Liver (tissue), 8 donors: ENCODE measurements at regions not wholly inside any gene's neighbourhood (a gene's known extent, or its start where the extent isn't known, plus 50 kb on each side); places are given as distances from the start of the nearest gene placed in this dataset.

Experiments
- DNase-seq: peaks from one replicate; pipeline ENCODE4 v3.0.0-alpha.2; 2017; ENCODE audit warnings: low spot score
- H3K27ac ChIP-seq, 2 donors: one replicate each; pipeline ENCODE4 v1.7.0; 2013; ENCODE audit warnings: inconsistent platforms in 2 of 2, low read length in 2 of 2, control low read depth in 1 of 2, low read depth in 1 of 2, mild to moderate bottlenecking in 1 of 2
- H3K27me3 ChIP-seq, 4 donors: one replicate each; pipeline versions ENCODE4 v1.6.1 to v1.7.0; 2013; ENCODE audit warnings: low read length in 3 of 4, inconsistent platforms in 1 of 4, mild to moderate bottlenecking in 1 of 4, moderate library complexity in 1 of 4; ENCODE audit not compliant: control insufficient read depth in 4 of 4, insufficient read depth in 4 of 4
- H3K36me3 ChIP-seq, 4 donors: one replicate each; pipeline versions ENCODE4 v1.6.1 to v1.7.0; 2013; ENCODE audit warnings: low read length in 3 of 4, mild to moderate bottlenecking in 3 of 4, low read depth in 1 of 4, moderate library complexity in 1 of 4; ENCODE audit not compliant: control insufficient read depth in 4 of 4, insufficient read depth in 3 of 4
- H3K4me1 ChIP-seq, 4 donors: one replicate each; pipeline versions ENCODE4 v1.6.1 to v1.7.0; 2013; ENCODE audit warnings: low read length in 3 of 4, mild to moderate bottlenecking in 3 of 4, moderate library complexity in 1 of 4; ENCODE audit not compliant: control insufficient read depth in 4 of 4, insufficient read depth in 4 of 4
- H3K4me3 ChIP-seq, 3 donors: one replicate each; pipeline versions ENCODE4 v1.6.1 to v1.7.0; 2013; ENCODE audit warnings: low read length in 3 of 3, control low read depth in 1 of 3, low read depth in 1 of 3, mild to moderate bottlenecking in 1 of 3
- H3K9ac ChIP-seq, 2 donors: one replicate each; pipeline ENCODE4 v1.7.0; 2013; ENCODE audit warnings: low read length in 2 of 2, mild to moderate bottlenecking in 2 of 2, moderate library complexity in 2 of 2, control low read depth in 1 of 2, low read depth in 1 of 2
- H3K9me3 ChIP-seq, 4 donors: one replicate each; pipeline versions ENCODE4 v1.6.1 to v1.7.0; 2013; ENCODE audit warnings: low read length in 3 of 4; ENCODE audit not compliant: control insufficient read depth in 4 of 4
- EGR1 ChIP-seq, 2 donors: IDR thresholded peaks; 2 replicates each; pipeline ENCODE4 v1.6.1; 2016 to 2018; ENCODE audit warnings: antibody characterized with exemption in 2 of 2, low read depth in 2 of 2
- FOXA1 ChIP-seq: IDR thresholded peaks from 2 replicates; pipeline ENCODE4 v1.6.1; 2016; ENCODE audit warnings: antibody characterized with exemption
- FOXA2 ChIP-seq: IDR thresholded peaks from 2 replicates; pipeline ENCODE4 v1.6.1; 2016; ENCODE audit warnings: antibody characterized with exemption
- GABPA ChIP-seq, 2 donors: IDR thresholded peaks in 1 of 2; conservative IDR thresholded peaks in 1 of 2; 2 replicates each; pipeline ENCODE4 v1.6.1; 2016; ENCODE audit warnings: antibody characterized with exemption in 2 of 2, mild to moderate bottlenecking in 1 of 2, moderate library complexity in 1 of 2
- HNF4A ChIP-seq, 2 donors: conservative IDR thresholded peaks; 2 replicates each; pipeline ENCODE4 v1.6.1; 2016; ENCODE audit warnings: antibody characterized with exemption in 2 of 2, mild to moderate bottlenecking in 2 of 2
- HNF4G ChIP-seq: IDR thresholded peaks from 2 replicates; pipeline ENCODE4 v1.6.1; 2016; ENCODE audit warnings: antibody characterized with exemption
- JUND ChIP-seq, 2 donors: IDR thresholded peaks; 2 replicates each; pipeline ENCODE4 v1.6.1; 2016; ENCODE audit warnings: antibody characterized with exemption in 2 of 2
- NR2F2 ChIP-seq: IDR thresholded peaks from 2 replicates; pipeline ENCODE4 v1.6.1; 2016; ENCODE audit warnings: antibody characterized with exemption
- RAD21 ChIP-seq, 2 donors: IDR thresholded peaks; 2 replicates each; pipeline ENCODE4 v1.6.1; 2016; ENCODE audit warnings: antibody characterized with exemption in 2 of 2, mild to moderate bottlenecking in 2 of 2
- RXRA ChIP-seq, 2 donors: IDR thresholded peaks; 2 replicates each; pipeline ENCODE4 v1.6.1; 2017 to 2018; ENCODE audit warnings: antibody characterized with exemption in 2 of 2, mild to moderate bottlenecking in 1 of 2
- SP1 ChIP-seq: IDR thresholded peaks from 2 replicates; pipeline ENCODE4 v1.6.1; 2018; ENCODE audit warnings: antibody characterized with exemption, mild to moderate bottlenecking
- TAF1 ChIP-seq: conservative IDR thresholded peaks from 2 replicates; pipeline ENCODE4 v1.6.1; 2016; ENCODE audit warnings: antibody characterized with exemption, mild to moderate bottlenecking
- YY1 ChIP-seq: IDR thresholded peaks from 2 replicates; pipeline ENCODE4 v1.6.1; 2016; ENCODE audit warnings: antibody characterized with exemption, mild to moderate bottlenecking
- WGBS: extraction: QIAGEN DNeasy Blood & Tissue Kit; methylation state at CpG from one replicate; pipeline ENCODE4 v1.1.7; 2013; 5-methylcytosine and 5-hydroxymethylcytosine counted together
- TF ChIP-seq, protein P1 (sequence below): IDR thresholded peaks from 2 replicates; pipeline ENCODE4 v1.6.1; 2016; ENCODE audit warnings: antibody characterized with exemption
- TF ChIP-seq, protein P2 (sequence below): IDR thresholded peaks from 2 replicates; pipeline ENCODE4 v1.6.1; 2016; ENCODE audit warnings: antibody characterized with exemption
- TF ChIP-seq, protein P3 (sequence below): IDR thresholded peaks from 2 replicates; pipeline ENCODE4 v1.6.1; 2016; ENCODE audit warnings: antibody characterized with exemption, mild to moderate bottlenecking
- TF ChIP-seq, protein P4 (sequence below): fragments of 150-350 bp; IDR thresholded peaks from 2 replicates; pipeline ENCODE4 v1.5.1; 2017; ENCODE audit warnings: improper control_type of control experiment, low read depth, low read length; ENCODE audit not compliant: missing input control
- TF ChIP-seq, protein P5 (sequence below): IDR thresholded peaks from 2 replicates; pipeline ENCODE4 v1.6.1; 2016; ENCODE audit warnings: antibody characterized with exemption
- donor health status: healthy.
- donor health status: healthy.
- donor health status: healthy.
- donor health status: healthy.
- donor health status: healthy.

DNA sequence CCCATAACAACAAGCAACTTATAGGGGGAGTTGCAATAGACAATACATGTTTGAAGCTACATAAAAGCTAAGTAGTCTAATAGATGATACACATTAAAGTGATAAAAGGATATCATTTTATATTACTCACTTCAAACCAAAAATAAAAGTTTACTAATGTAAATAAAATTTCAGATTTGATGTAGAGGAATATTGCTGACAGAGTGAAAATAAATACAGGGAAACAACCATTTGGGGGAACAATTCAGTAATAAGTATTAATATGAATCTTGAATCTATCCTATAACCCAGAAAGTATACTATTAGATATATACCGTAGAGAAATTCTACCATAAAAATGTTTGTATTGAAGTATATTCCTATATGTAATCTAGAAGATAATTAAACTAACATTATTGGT, 1248.9 kb upstream of the EPHA6 start:
- Histone ChIP-seq H3K9me3 (no peaks in the 10 kb centered on the region), H3K27me3 (no peaks in the 10 kb centered on the region), H3K4me1 (no peaks in the 10 kb centered on the region), H3K27ac (no peak overlapping the region), H3K9ac (no peak overlapping the region), H3K4me3 (no peak overlapping the region), H3K36me3 (no peaks in the 10 kb centered on the region)
- WGBS, result 89% methylated on average over 1 of the region's 1 CpG
- TF ChIP-seq, protein P1, sequence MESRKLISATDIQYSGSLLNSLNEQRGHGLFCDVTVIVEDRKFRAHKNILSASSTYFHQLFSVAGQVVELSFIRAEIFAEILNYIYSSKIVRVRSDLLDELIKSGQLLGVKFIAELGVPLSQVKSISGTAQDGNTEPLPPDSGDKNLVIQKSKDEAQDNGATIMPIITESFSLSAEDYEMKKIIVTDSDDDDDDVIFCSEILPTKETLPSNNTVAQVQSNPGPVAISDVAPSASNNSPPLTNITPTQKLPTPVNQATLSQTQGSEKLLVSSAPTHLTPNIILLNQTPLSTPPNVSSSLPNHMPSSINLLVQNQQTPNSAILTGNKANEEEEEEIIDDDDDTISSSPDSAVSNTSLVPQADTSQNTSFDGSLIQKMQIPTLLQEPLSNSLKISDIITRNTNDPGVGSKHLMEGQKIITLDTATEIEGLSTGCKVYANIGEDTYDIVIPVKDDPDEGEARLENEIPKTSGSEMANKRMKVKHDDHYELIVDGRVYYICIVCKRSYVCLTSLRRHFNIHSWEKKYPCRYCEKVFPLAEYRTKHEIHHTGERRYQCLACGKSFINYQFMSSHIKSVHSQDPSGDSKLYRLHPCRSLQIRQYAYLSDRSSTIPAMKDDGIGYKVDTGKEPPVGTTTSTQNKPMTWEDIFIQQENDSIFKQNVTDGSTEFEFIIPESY, result no peak
- TF ChIP-seq FOXA2 (no peak), RAD21 (IDR thresholded peaks at IDR 0.05) (no peak), EGR1 (IDR thresholded peaks at IDR 0.05; ENCODE audit: low read depth in 2 of 2) (no peak), HNF4G (no peak), JUND (IDR thresholded peaks at IDR 0.05) (no peak), NR2F2 (no peak), TAF1 (no peak), SP1 (no peak), HNF4A (conservative IDR thresholded peaks at IDR 0.05) (no peak), RXRA (IDR thresholded peaks at IDR 0.05) (no peak), GABPA (IDR thresholded peaks at IDR 0.05 in 1 of 2, conservative IDR thresholded peaks at IDR 0.05 in 1 of 2) (no peak), FOXA1 (no peak)
- TF ChIP-seq, protein P2, sequence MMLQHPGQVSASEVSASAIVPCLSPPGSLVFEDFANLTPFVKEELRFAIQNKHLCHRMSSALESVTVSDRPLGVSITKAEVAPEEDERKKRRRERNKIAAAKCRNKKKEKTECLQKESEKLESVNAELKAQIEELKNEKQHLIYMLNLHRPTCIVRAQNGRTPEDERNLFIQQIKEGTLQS, result no peak
- TF ChIP-seq, protein P3, sequence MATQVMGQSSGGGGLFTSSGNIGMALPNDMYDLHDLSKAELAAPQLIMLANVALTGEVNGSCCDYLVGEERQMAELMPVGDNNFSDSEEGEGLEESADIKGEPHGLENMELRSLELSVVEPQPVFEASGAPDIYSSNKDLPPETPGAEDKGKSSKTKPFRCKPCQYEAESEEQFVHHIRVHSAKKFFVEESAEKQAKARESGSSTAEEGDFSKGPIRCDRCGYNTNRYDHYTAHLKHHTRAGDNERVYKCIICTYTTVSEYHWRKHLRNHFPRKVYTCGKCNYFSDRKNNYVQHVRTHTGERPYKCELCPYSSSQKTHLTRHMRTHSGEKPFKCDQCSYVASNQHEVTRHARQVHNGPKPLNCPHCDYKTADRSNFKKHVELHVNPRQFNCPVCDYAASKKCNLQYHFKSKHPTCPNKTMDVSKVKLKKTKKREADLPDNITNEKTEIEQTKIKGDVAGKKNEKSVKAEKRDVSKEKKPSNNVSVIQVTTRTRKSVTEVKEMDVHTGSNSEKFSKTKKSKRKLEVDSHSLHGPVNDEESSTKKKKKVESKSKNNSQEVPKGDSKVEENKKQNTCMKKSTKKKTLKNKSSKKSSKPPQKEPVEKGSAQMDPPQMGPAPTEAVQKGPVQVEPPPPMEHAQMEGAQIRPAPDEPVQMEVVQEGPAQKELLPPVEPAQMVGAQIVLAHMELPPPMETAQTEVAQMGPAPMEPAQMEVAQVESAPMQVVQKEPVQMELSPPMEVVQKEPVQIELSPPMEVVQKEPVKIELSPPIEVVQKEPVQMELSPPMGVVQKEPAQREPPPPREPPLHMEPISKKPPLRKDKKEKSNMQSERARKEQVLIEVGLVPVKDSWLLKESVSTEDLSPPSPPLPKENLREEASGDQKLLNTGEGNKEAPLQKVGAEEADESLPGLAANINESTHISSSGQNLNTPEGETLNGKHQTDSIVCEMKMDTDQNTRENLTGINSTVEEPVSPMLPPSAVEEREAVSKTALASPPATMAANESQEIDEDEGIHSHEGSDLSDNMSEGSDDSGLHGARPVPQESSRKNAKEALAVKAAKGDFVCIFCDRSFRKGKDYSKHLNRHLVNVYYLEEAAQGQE, result no peak
- TF ChIP-seq, protein P4, sequence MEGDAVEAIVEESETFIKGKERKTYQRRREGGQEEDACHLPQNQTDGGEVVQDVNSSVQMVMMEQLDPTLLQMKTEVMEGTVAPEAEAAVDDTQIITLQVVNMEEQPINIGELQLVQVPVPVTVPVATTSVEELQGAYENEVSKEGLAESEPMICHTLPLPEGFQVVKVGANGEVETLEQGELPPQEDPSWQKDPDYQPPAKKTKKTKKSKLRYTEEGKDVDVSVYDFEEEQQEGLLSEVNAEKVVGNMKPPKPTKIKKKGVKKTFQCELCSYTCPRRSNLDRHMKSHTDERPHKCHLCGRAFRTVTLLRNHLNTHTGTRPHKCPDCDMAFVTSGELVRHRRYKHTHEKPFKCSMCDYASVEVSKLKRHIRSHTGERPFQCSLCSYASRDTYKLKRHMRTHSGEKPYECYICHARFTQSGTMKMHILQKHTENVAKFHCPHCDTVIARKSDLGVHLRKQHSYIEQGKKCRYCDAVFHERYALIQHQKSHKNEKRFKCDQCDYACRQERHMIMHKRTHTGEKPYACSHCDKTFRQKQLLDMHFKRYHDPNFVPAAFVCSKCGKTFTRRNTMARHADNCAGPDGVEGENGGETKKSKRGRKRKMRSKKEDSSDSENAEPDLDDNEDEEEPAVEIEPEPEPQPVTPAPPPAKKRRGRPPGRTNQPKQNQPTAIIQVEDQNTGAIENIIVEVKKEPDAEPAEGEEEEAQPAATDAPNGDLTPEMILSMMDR, result no peak
- TF ChIP-seq, protein P5, sequence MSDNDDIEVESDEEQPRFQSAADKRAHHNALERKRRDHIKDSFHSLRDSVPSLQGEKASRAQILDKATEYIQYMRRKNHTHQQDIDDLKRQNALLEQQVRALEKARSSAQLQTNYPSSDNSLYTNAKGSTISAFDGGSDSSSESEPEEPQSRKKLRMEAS, result no peak
- no peak for DNase-seq

DNA sequence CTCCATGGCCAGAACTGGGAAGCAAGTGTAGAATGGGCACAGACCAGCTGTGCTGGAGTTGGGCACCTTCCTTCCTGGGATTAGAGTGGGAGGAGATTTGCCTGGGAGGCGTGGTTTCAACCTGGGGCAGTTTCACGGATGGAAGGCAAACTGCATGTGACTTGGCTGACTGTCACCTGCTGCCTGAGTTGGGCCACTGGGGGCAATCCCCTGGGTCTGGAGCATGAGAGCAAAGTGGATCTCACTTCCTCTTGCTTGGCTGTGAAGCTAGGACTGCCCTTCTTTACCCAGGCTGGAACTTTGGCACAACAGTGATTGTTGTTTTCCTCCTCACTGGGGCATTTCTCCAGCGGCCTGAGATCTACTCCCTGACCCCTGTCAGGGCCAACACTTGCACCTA, 1247.0 kb upstream of the EPHA6 start:
- Histone ChIP-seq H3K27me3 (no peaks in the 10 kb centered on the region), H3K9me3 (no peaks in the 10 kb centered on the region), H3K4me1 (no peaks in the 10 kb centered on the region), H3K4me3 (no peak overlapping the region), H3K27ac (no peak overlapping the region), H3K9ac (no peak overlapping the region), H3K36me3 (no peaks in the 10 kb centered on the region)
- 56% methylated on average over 3 of the region's 3 CpGs for WGBS
- DNase-seq, result no peak
- TF ChIP-seq, protein P3, result no peak
- TF ChIP-seq HNF4A (conservative IDR thresholded peaks at IDR 0.05), result no peak
- no peak for TF ChIP-seq GABPA (IDR thresholded peaks at IDR 0.05 in 1 of 2, conservative IDR thresholded peaks at IDR 0.05 in 1 of 2)
- TF ChIP-seq SP1, result no peak
- no peak for TF ChIP-seq NR2F2
- TF ChIP-seq, protein P1, result no peak
- TF ChIP-seq EGR1 (IDR thresholded peaks at IDR 0.05; ENCODE audit: low read depth in 2 of 2), result no peak
- no peak for TF ChIP-seq JUND (IDR thresholded peaks at IDR 0.05)
- no peak for TF ChIP-seq YY1
- TF ChIP-seq, protein P5, result no peak
- TF ChIP-seq FOXA2, result no peak
